ENCODE measurements at regions not wholly inside any gene's neighbourhood (a gene's known extent, or its start where the extent isn't known, plus 50 kb on each side); places are given as distances from the start of the nearest gene placed in this dataset.

DNA sequence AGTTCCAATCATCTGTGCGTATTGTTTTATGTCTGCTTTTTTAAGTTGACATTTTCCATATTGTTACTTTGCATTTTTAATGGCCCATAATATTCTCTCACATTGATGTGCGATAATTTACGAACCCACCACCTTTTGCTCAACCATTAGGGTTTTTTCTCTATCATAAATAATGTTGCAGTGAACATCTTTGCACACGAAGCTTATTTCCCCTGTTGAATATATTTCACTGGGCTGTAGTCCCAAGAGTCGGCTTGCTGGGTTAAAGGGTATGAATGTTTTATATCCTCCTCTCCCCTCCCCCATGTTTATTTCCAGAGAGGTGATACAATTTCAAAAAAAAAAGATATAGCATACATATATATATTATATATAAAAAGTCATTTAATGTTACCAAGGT, 272.7 kb upstream of the RGMA start:
- in situ Hi-C loops (cut with MboI) = no loop called here
- no peak overlapping the region for H3K4me2 ChIP-seq (ENCODE audit: control insufficient read depth, insufficient read depth)
- no peaks in the 10 kb centered on the region for H3K4me1 ChIP-seq (ENCODE audit: control insufficient read depth, insufficient read depth, low read length)
- DNase-seq (ENCODE audit: low read depth, low spot score) = no peak
- H3K27ac ChIP-seq (ENCODE audit: control insufficient read depth, insufficient read depth) = no peak overlapping the region
- CTCF ChIA-PET = no interaction called here
- no peak for FAIRE-seq
- RAD21 ChIA-PET (ENCODE audit: unreplicated experiment) = no interaction called here
- no peaks in the 10 kb centered on the region for H3K27me3 ChIP-seq (replicated peaks in 1 of 2; ENCODE audit: control insufficient read depth in 2 of 2, insufficient read depth in 2 of 2, low read length in 1 of 2)
- no peak for ATAC-seq
- POLR2A ChIA-PET = no interaction called here
- no peak overlapping the region for H3K9ac ChIP-seq (ENCODE audit: control insufficient read depth, insufficient read depth, low read length)
- H3K79me2 ChIP-seq (ENCODE audit: control insufficient read depth, insufficient read depth, low read length) = no peaks in the 10 kb centered on the region
- H4K20me1 ChIP-seq (ENCODE audit: control insufficient read depth, insufficient read depth) = no peaks in the 10 kb centered on the region
- intact Hi-C loops (cut with micrococcal nuclease; ENCODE audit: unreplicated experiment) = no loop called here
- TF ChIP-seq IRF4 (IDR thresholded peaks at IDR 0.05; ENCODE audit: low read depth, low read length) (no peak), NFYB (IDR thresholded peaks at IDR 0.05; ENCODE audit: insufficient read depth, low read depth, low read length) (no peak), SIX5 (IDR thresholded peaks at IDR 0.05; ENCODE audit: low read depth, low read length, severe bottlenecking) (no peak), BCL11A (IDR thresholded peaks at IDR 0.05; ENCODE audit: low read depth, low read length) (no peak), KAT2A (conservative IDR thresholded peaks at IDR 0.05; ENCODE audit: control insufficient read depth, low read depth, low read length) (no peak), MTA3 (IDR thresholded peaks at IDR 0.05; ENCODE audit: borderline replicate concordance, low read length) (no peak), IKZF2 (IDR thresholded peaks at IDR 0.05) (no peak), BACH1 (IDR thresholded peaks at IDR 0.05; ENCODE audit: borderline replicate concordance) (no peak), TCF7 (IDR thresholded peaks at IDR 0.05; ENCODE audit: borderline replicate concordance) (no peak), NRF1 (conservative IDR thresholded peaks at IDR 0.05; ENCODE audit: low read depth, low read length) (no peak), CBX3 (IDR thresholded peaks at IDR 0.05; ENCODE audit: borderline replicate concordance, low read depth) (no peak), KDM1A (IDR thresholded peaks at IDR 0.05; ENCODE audit: borderline replicate concordance) (no peak), ZZZ3 (IDR thresholded peaks at IDR 0.05; ENCODE audit: control insufficient read depth, insufficient read length, low read depth) (no peak), CHD4 (IDR thresholded peaks at IDR 0.05) (no peak), BRCA1 (IDR thresholded peaks at IDR 0.05; ENCODE audit: low read depth, low read length) (no peak)
- TF ChIP-seq, protein P1, sequence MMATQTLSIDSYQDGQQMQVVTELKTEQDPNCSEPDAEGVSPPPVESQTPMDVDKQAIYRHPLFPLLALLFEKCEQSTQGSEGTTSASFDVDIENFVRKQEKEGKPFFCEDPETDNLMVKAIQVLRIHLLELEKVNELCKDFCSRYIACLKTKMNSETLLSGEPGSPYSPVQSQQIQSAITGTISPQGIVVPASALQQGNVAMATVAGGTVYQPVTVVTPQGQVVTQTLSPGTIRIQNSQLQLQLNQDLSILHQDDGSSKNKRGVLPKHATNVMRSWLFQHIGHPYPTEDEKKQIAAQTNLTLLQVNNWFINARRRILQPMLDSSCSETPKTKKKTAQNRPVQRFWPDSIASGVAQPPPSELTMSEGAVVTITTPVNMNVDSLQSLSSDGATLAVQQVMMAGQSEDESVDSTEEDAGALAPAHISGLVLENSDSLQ (IDR thresholded peaks at IDR 0.05) = no peak
- no TSS peak for BruUV-seq (replicated peaks)
- no peak overlapping the region for H2AFZ ChIP-seq (ENCODE audit: control insufficient read depth, low read depth, low read length)
- 7% methylated on average over 5 of the region's 5 CpGs for WGBS (ENCODE audit: insufficient coverage, insufficient replicate concordance, low lambda C conversion rate, missing lambda C conversion rate)
- H3K4me3 ChIP-seq = no peak overlapping the region
- H3K9me3 ChIP-seq (replicated peaks; ENCODE audit: control insufficient read depth, insufficient read depth, low read length) = no peaks in the 10 kb centered on the region
- H3K36me3 ChIP-seq (ENCODE audit: control insufficient read depth in 2 of 2, insufficient read depth in 2 of 2, low read length in 1 of 2) = no peaks in the 10 kb centered on the region
- SMC1A ChIA-PET (ENCODE audit: uncharacterized antibody, unreplicated experiment) = no interaction called here

All from GM12878 (cell line).